ENCODE measurements at regions not wholly inside any gene's neighbourhood (a gene's known extent, or its start where the extent isn't known, plus 50 kb on each side); places are given as distances from the start of the nearest gene placed in this dataset.
"Not testable (repeated sequence)": the region's sequence is repeated elsewhere in the genome, so short reads cannot be mapped to it uniquely, and the experiment has no call there.

DNA sequence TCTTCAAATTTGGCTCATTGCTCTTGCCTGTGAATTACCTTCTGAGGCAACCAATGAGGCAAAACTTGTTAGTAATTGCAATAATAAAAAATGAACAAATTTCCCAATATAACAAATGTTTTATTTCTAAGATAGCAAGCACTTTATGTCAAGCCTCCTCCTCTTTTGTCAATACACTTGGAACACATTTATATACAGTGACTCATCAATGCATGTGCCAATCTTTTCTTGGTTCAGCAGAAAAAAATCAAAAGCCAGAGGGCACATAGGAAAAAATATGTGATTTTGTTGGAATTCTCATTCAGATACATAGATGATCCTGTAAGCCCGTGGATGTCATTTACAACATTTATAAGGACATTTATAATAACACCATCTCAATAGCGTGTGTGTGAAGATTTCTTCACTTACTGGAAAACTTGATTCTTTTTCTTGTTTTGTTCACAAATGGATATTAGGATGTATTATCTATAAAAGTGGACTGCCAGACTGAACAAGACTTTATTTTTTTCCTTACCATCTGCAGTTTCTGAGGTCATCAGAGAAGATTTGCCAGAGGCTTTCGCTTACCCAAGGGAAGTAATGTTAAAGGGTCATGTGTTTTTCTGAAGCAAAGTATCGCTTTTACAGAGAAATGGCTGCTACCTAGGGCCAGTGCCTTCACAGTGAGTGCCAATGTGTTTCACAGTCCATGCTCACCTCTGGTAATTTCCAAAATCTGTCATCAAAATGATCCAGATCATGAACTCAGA, 645.7 kb upstream of the PTBP2 start:
- DNase-seq (ENCODE audit: low spot score): no peak

DNA sequence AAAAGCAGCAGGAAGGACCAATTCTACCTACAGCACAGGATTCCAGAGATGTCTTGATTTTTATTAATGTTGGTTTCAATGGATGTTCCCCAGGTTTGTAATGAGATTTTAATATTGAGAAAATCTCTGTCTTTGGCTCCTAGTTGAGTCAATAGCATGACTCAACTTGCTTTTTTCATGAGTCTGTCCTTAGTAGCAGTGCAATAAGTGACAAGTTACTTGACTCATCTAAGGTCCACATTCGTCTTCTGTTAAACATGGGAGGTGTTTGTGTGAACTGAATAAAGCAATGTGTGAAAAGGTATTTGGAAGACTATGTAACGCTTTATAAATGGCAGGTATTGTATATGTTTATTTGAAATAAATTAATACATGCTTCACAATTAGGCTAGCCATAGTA, 645.0 kb upstream of the PTBP2 start:
- DNase-seq (ENCODE audit: low spot score): no peak

DNA sequence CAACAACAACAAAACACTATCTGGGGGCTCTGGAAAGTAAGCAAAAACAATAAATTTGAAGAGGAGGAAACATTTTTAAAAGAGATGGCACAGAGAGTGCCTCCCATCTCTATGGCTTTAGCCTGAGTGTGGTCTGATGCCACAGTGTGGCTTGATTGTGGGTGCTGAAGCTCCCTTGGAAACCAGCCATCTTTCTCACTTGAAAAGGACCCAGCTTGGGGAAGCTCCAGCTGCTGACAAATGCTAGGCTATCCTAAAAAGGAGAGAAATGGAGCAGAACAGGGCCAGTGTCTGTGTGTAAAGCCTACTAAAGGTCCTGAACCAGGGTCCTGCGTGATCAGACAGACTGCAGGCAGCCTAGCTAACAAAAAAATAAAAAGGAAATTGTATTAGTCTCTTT, 642.0 kb upstream of the PTBP2 start:
- no peak for DNase-seq (ENCODE audit: low spot score)

DNA sequence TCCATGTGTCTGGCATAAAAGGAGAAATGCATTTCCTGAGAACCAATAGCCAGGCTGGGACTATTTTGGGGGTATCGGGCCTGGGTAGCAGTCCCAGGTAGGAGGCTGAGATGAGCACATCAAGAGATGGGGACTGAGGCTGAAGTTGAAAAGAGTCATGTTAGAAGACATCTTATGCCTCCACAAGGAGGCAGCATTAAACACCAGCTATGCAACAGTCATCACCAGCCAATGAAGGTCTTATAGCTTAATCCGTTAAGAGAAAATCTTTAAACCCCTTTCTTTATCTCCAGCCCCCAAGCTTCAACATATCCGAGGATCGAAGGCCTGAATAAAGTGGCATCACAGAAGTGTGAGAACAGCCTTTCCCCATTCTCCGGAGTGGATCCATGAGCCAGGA, 640.7 kb upstream of the PTBP2 start:
- DNase-seq (ENCODE audit: low spot score): no peak

DNA sequence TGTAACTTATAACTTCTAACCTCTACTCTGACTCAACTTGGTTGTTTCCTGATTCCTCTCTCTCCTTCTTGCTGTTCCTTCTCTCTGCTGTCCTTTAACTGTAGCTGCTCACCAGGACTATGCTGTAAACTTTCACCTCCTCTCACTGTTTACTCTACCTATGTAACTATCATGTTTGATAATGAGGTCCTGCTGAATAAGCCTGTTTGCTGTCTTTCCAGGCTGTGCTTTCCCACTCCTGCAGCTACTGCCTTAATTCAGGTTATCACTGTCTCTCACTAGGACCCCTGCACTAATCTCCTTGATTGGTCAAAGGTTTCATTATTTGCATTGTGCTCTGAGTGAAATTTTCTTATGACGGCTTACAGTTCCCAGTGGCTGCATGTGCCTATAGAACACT, 633.9 kb upstream of the PTBP2 start:
- DNase-seq (ENCODE audit: low spot score): no peak

DNA sequence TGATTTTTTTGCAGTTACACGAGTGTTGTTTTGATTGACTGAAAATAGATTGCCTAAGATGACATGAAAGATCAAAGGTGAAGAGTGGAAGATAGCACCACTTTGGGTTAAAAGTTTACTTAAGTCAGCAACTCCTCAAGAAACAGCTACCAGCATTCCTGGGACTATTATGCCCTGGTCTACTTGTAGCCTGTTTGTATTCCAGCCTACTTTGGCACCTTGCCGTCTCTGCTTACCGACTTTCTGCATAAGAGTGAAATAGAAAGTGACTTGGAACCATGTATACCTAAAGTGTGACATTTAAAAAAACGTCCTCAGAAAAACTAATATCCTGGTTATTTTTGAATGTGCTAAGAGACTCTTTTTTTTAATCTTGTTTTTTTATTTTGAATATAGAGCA, 631.5 kb upstream of the PTBP2 start:
- DNase-seq (ENCODE audit: low spot score): no peak

DNA sequence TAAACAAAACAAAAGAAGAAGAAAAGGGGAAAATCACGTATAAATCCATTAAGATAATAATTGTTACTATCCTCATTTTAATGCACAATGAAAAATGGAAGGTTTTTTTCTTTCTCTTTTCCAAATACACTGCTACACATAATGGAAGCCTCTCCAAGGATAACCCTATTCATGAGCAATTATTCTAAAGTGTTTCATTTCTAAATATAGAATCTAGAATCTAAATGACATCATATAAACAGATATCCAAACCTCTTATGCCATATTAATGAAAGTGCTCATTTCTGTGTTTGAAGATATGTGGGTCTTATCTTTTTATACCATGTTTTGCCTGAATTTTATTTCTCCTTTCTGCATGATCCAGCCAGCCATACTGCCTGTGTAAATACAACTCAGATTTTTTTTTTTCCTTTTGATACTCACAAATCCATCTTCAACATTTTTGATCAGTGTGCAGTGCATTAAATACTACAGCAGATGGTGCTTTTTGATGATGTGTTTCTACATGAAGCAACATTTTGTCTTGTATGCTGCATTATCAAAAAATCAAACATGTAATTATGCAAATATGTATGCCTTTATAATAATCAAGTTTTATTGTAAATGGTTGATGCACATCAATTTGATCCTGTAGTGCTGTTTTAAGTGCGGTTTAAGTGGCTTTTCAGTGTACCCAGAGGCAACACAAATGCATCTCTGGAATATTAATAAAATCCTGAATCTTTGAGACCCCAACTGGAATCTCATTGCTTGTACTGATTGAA, 625.6 kb upstream of the PTBP2 start:
- DNase-seq (ENCODE audit: low spot score): no peak

DNA sequence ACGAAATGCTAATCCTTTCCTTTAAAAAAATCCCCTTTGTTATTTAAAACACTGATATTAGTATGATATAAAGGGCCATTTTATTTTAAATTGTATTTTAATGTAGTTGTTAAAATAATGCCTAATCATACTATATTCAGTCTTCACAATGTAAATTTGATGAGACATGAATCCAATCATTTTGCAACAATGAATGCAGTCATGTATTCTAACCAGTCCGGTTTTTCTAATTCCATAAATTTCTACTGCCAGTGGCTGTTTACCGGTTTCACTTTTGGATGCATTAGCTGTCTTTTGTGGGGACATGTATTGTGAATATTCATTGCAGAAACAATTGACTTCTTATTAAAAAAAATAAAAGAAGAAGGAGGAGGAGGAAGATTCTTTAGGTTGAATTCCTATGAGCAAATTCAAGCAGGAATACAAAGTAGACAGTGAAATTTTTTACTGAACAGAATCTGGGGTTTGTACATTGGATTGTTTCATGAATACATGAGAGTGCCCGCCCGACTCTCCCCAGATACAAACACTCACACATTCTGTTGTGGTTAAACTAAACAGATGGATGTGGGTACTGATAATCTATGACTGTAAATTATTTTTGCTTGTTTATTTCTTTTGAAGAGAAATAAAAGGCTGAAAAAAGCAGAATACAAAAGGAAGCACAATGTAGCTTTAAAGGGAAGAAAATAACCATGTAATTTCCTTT, 624.8 kb upstream of the PTBP2 start:
- no peak for DNase-seq (ENCODE audit: low spot score)

DNA sequence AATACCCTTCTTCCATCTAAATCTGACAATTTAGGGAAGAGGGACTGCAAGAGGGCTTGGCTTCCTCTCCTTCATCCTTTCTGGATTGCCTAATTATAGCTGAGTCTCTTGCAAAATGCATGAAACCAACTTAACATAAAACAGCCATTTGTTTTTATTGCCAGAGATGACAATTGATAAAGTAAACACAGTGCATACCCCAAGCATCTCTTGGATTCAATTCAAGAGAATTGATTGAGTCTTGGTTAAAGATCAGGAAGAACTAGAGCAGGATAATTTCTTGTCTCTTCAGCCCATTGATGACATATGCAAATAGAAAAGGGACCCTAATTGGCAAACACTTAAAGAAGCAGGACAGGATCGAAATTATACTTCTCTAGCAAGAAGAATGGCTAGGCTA, 617.1 kb upstream of the PTBP2 start:
- no peak for DNase-seq (ENCODE audit: low spot score)

DNA sequence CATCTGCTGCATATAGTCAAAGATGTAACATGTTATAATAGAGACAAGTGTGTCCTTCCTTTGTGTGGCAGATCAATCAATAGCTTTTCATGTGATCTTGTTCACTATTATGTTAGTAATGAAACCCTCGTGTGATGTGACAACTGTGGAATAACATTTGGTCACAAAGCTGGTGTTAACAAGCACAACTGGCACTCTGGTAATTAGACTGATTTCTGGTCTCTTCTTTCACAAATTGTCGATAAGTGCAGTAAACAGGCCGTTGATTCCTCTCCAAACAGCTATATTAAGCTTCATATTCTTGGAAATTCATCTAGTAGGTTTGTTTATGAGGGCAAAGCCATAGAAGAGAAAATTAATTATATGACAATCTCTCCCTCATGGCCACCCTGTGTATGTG, 616.7 kb upstream of the PTBP2 start:
- no peak for DNase-seq (ENCODE audit: low spot score)

DNA sequence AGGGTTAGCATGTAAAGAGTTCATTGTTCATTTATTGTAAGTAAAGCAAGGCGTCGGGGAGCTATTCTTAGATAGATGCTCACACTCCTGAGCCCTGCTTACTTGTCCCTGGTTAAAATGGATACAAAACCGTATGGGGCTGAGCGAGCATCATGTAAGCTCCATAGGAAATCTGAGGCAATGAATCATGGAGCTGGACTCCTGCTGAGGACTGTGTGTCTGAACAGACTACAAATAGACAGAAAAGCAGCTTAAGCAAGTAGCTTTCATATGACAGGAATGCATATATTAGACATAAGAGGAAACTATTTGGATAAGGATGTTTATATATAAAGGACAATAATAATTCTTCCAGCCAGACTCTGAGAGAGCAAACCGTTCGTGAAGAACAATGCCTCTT, 604.9 kb upstream of the PTBP2 start:
- no peak for DNase-seq (ENCODE audit: low spot score)

DNA sequence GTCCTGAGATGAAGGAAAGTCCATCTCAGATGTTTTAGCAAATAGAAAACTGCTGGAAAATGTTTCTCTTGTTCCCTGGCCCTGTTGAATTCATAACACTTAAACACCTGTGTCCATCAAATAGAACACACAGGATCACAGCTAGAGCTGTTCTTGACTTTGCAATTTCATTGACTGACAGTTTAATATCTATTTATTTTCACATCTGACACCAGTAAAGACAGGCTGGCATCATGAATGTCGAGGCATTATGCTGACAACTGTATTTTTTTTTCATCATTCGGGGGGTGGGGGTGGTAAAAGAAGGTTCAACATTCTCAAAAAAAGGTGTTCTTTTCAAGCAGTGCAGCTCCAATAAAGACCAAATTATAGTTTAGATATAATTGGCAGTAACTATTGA, 591.2 kb upstream of the PTBP2 start:
- DNase-seq (ENCODE audit: low spot score): no peak

DNA sequence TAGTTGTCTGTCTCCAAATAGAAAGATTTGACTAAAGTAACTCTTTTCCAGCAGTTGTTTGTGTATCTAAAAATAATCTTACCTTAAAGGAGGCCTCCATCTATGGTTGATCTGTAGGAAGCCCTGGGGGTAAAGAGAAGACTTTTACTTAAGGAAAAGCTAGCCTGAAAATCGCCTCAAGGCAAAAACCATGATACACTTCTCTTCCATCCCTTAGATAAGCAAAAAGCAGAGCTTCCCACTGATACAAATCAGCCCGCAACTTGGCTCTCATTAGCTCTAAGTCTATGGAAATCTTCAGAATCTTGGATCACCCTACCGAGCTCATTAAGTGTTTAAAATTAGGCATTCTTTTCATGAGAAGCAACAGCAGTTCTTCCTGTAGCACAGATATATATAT, 576.9 kb upstream of the PTBP2 start:
- no peak for DNase-seq (ENCODE audit: low spot score)

DNA sequence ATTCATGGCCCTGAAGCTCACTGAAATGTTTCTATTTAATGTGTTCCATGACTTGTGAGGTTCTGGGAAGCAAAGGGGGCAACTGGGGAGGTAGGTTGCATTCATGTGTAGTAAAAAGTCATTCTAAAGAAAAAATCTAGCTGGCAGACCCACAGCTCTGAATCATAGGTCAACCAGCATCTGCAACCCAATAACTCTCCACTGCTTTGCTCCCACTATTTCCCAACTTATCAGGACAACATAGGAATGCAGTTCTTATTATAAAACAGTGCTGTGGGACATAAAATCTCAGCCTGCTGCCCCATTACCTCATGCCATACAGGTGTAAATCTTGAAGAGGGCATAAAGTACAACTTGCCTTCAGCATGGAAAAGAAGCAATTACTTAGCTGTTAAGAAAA, 576.1 kb upstream of the PTBP2 start:
- no peak for DNase-seq (ENCODE audit: low spot score)

DNA sequence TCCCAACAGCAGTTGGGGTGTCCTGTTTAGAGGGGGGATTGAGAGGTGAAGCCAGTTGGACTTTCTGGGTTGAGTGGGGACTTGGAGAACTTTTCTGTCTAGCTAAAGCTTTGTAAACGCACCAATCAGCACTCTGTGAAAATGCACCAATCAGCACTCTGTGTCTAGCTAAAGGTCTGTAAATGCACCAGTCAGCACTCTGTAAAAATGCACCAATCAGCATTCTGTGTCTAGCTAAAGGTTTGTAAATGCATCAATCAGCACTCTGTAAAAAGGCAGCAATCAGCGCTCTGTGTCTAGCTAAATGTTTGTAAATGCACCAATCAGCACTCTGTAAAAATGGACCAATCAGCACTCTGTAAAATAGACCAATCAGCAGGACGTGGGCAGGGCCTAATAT, 568.6 kb upstream of the PTBP2 start:
- DNase-seq (ENCODE audit: low spot score): not testable (repeated sequence)

DNA sequence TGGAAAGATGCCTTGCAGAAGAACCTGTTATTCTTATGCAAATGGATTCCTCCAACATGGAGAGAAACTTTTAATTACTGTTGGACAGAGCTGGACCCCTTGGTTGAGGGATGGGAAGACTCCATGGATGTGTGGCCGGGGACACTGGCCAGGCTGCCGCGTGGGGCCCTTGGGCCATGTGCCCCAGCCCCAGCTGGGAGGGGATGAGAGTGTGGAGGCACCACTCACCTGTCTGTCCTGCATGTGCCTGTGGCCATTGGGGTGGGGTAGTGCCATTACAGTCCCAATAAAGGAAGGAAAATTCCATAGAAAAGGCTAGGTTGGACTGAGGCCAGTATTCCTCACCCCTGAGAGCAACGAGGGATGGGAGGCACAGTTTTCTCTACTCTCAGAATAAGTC, 564.5 kb upstream of the PTBP2 start:
- no peak for DNase-seq (ENCODE audit: low spot score)

DNA sequence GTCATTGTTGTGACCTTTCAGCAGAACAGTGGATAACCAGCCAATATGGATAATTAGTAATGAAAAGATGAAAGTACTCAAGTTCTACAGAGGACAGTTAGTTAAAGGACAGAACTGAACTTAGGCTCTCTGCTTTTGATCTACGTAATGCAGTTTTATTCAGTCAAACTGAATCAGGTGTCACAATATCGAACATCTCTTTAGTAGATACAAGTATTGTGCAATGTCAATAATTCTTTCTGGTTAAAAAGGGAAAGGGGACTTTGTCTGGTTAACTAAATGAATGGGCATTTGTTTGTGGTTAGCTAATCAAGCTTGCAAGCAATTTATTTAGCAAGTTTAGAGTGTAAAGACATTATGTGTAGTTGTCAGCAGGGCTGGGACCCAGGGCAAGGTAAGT, 562.2 kb upstream of the PTBP2 start:
- no peak for DNase-seq (ENCODE audit: low spot score)

DNA sequence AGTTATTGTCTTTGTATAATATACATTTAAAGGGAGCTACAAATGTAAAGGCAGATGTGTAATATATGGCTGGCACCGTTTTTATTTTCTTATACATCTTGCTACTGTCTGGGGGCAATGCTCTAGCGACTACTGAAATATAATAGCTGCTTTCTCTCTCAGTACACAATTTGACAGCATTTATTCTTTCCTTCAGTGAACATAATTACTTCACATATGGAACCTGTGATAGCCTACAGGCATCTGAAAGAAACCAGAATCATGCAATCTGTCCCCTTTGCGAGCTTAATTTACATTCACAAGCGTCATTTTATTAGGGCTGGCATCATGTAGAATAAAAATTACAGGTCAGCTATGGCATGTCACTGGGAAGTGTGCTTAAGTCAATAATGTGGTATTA, 557.5 kb upstream of the PTBP2 start:
- DNase-seq (ENCODE audit: low spot score): no peak

DNA sequence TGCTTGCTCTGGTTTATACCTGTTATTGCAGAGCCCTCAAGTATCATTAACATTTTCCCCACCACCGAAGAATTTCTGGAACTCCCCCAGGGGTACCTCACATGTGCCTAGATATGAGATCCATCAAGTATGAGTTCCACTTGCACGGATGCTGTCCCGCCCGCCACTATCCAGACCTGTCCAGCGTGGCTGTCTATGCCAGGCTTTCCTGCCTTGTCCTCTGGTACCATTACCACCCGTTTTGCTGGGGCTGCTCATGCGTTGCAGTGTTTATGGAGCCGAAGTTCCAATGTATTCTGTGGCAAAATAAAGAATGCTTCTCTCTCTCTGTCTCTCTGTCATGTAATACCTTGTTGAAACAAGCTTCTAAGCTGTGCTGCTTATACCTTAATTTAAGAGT, 543.5 kb upstream of the PTBP2 start:
- DNase-seq (ENCODE audit: low spot score): no peak

DNA sequence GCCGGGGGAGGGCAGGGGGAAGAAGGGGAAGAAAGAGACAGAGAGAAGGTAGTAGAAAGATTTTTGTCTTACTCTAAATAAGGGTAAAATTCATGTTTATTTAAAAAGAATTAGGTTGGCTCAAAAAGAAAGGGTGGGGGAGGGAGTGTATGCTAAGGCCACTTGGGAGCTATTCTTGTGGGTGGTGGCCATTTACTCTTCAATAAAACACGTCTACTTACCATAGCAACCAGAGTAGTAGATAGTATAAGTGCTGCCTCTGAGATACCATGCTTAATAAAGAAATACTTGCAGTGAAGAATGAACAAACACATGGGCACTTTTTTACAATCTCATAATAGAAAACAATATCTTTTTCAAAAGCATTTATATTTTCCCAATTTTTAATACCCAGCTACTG, 538.1 kb upstream of the PTBP2 start:
- no peak for DNase-seq (ENCODE audit: low spot score)

DNA sequence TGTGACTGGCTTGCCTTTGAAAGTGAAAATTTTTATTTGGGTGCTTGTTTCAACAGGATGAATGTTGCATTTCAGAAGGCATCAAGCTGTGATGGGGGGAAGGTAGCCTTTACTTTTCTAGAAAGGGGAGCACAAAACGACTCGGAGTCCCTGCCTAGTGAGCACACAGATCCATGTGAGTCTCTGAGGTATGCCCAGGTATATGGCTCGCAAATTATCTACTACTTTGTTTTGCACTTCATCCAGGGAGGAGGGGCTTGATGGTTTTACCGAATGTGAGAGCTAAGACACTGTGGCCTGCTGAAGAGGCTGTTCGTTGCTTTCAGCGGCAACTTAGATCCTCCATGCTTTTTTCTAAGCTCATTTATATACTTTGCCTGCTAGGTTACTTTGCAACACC, 537.7 kb upstream of the PTBP2 start:
- no peak for DNase-seq (ENCODE audit: low spot score)

DNA sequence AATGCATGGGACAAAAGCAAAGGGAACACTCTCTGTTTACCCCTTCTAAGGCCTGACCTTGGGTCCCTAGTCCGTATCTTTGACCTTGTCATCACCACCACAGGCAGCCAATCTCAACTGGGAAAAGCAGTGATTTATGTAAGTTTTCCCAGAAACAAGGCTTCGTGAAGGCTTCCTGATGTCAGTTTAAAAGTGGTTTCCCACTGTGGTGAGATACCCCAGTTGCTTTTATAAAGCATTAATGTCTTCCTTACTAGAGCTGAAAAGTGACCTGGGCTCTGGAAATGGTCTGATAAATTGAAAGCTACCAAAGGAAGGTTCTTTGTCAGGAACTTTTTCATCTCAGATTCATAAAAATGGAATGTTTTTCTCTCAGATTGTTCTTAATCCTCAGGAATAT, 536.4 kb upstream of the PTBP2 start:
- DNase-seq (ENCODE audit: low spot score): no peak

DNA sequence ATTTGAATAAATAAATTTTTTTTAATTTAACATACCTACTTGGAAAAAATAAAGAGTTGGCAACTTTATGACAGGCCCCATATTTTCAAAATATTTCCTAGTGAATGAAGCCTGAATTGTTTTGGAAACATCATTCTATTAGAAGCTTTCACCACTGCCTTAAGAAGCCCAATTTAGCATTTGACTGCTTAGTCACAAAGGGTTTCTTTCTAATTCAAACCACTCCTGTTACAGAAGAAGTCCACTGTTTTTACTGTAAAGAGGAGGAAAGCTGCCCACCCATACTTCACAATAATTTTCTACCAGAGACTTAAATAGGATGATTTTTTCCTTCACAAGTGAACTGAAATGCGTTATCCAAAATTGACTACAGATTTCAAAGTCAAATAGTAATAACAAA, 534.6 kb upstream of the PTBP2 start:
- no peak for DNase-seq (ENCODE audit: low spot score)

All from LoVo (cell line).